Neural cell (in vitro differentiated cells): ENCODE measurements at regions not wholly inside any gene's neighbourhood (a gene's known extent, or its start where the extent isn't known, plus 50 kb on each side); places are given as distances from the start of the nearest gene placed in this dataset.

Experiments
- H2AFZ ChIP-seq: fragments of 200-600, 300-800 bp; sonication (generic), shearing (Covaris generic); 2 replicates; pipeline ENCODE4 v1.6.0; 2014; ENCODE audit warnings: low read depth, mild to moderate bottlenecking, antibody characterized with exemption, low read length, moderate library complexity
- H3F3A ChIP-seq: fragments of 200-600 bp; shearing (Covaris generic); 2 replicates; pipeline ENCODE4 v1.6.1; 2016; ENCODE audit warnings: mild to moderate bottlenecking, moderate library complexity, mixed read lengths, antibody characterized with exemption, low read length; ENCODE audit not compliant: insufficient read depth, poor library complexity, severe bottlenecking
- H3K27ac ChIP-seq: fragments of 200-600, 300-800 bp; sonication (generic), shearing (Covaris generic); 2 replicates; pipeline ENCODE4 v1.5.1; 2014; ENCODE audit warnings: mild to moderate bottlenecking, low read length, moderate library complexity
- H3K27me3 ChIP-seq: fragments of 300-800, 200-600 bp; sonication (generic), shearing (Covaris generic); 2 replicates; pipeline ENCODE4 v1.6.0; 2014; ENCODE audit warnings: mild to moderate bottlenecking, low read depth, low read length, moderate library complexity; ENCODE audit not compliant: insufficient read depth
- H3K36me3 ChIP-seq: fragments of 300-800, 200-600 bp; sonication (generic), shearing (Covaris generic); 2 replicates; pipeline ENCODE4 v1.5.1; 2014; ENCODE audit warnings: mild to moderate bottlenecking, antibody characterized with exemption, low read length, moderate library complexity; ENCODE audit not compliant: insufficient read depth
- H3K4me2 ChIP-seq: fragments of 300-800, 200-600 bp; sonication (generic), shearing (Covaris generic); 2 replicates; pipeline ENCODE4 v1.6.0; 2014; ENCODE audit warnings: mild to moderate bottlenecking, low read length
- H3K4me3 ChIP-seq: fragments of 300-800, 200-600 bp; sonication (generic), shearing (Covaris generic); 2 replicates; pipeline ENCODE4 v1.5.1; 2014; ENCODE audit warnings: mild to moderate bottlenecking, low read length, moderate library complexity
- H3K79me2 ChIP-seq: fragments of 200-600 bp; shearing (Covaris generic); replicated peaks from 2 replicates; pipeline ENCODE4 v1.6.0; 2014; ENCODE audit warnings: mild to moderate bottlenecking, low read length, moderate library complexity; ENCODE audit not compliant: insufficient read depth
- H3K9ac ChIP-seq: fragments of 300-800, 200-600 bp; sonication (generic), shearing (Covaris generic); 2 replicates; pipeline ENCODE4 v1.6.1; 2016; ENCODE audit warnings: mild to moderate bottlenecking, low read length, mixed read lengths
- H3K9me2 ChIP-seq: fragments of 200-600 bp; shearing (Covaris generic); 2 replicates; pipeline ENCODE4 v1.6.1; 2016; ENCODE audit warnings: mild to moderate bottlenecking, low read length, mixed read lengths; ENCODE audit not compliant: insufficient read depth
- H3K9me3 ChIP-seq: fragments of 200-600, 300-800 bp; sonication (generic), shearing (Covaris generic); 2 replicates; pipeline ENCODE4 v1.6.1; 2016; ENCODE audit warnings: mild to moderate bottlenecking, mixed run types, low read length, moderate library complexity, mixed read lengths
- H4K20me1 ChIP-seq: fragments of 200-600 bp; shearing (Covaris generic); 2 replicates; pipeline ENCODE4 v1.6.1; 2016; ENCODE audit warnings: mild to moderate bottlenecking, mixed run types; ENCODE audit not compliant: insufficient read depth
- EP300 ChIP-seq: fragments of 450-650 bp; conservative IDR thresholded peaks from 2 replicates; pipeline ENCODE4 v1.6.1; 2014; ENCODE audit warnings: antibody characterized with exemption, mild to moderate bottlenecking, moderate library complexity; ENCODE audit not compliant: poor library complexity, severe bottlenecking
- EZH2 ChIP-seq: fragments of 200-600, 300-800 bp; shearing (Covaris generic), sonication (generic); IDR thresholded peaks from 2 replicates; pipeline ENCODE4 v1.6.1; 2014; ENCODE audit warnings: antibody characterized with exemption, low read length, borderline replicate concordance, mild to moderate bottlenecking; ENCODE audit not compliant: insufficient read depth, poor library complexity, severe bottlenecking
- MXI1 ChIP-seq: fragments of 450-650 bp; conservative IDR thresholded peaks from 2 replicates; pipeline ENCODE4 v1.6.1; 2014; ENCODE audit warnings: antibody characterized with exemption, mild to moderate bottlenecking; ENCODE audit not compliant: poor library complexity, severe bottlenecking
- POLR2AphosphoS5 ChIP-seq: IDR thresholded peaks from 2 replicates; pipeline ENCODE4 v1.6.1; 2012
- RAD21 ChIP-seq: fragments of 450-650 bp; conservative IDR thresholded peaks from 2 replicates; pipeline ENCODE4 v1.6.1; 2014; ENCODE audit warnings: antibody characterized with exemption, mild to moderate bottlenecking, moderate library complexity
- SMC3 ChIP-seq: fragments of 450-650 bp; conservative IDR thresholded peaks from 2 replicates; pipeline ENCODE4 v1.6.1; 2014; ENCODE audit warnings: antibody characterized with exemption, mild to moderate bottlenecking, moderate library complexity; ENCODE audit not compliant: poor library complexity
- TAF1 ChIP-seq: IDR thresholded peaks from 2 replicates; pipeline ENCODE4 v1.6.1; 2012; ENCODE audit warnings: low read depth
- TF ChIP-seq, protein P1 (sequence below): fragments of 450-650 bp; IDR thresholded peaks from 2 replicates; pipeline ENCODE4 v1.5.1; 2014; ENCODE audit warnings: antibody characterized with exemption, mild to moderate bottlenecking, moderate library complexity; ENCODE audit not compliant: poor library complexity, severe bottlenecking
- TF ChIP-seq, protein P2 (sequence below): IDR thresholded peaks from 2 replicates; pipeline ENCODE4 v1.6.1; 2012; ENCODE audit warnings: borderline replicate concordance

DNA sequence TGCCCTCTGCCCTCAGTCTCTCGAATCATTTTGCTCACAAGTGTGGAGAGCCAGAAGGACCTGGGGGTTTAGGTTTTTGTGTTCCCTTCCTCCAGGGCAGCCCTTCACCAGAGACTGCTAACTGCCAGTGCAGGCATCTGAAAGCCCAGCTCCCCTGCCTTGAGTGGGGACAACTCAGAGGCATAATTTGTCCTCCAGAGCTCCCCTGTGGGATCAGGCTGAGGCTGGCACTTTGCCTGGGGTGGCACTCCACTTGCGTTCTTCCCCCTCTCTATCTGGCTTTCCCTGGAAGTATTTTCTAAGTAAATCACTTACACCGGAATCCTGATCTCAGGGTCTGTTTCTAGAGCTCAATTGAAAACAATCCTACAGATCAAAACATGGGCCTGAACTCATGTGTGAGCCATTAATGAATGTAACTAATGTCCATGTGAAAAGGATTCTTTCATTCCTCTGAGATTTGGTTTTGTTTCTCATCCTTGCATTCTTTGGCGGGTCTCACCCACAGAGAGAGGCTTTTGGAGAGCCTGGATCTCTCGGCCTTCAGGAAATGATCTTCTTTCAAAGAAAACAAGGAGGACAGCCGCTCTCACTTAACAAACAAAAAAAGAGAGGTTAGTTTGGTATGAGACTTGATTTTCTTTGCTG is 125.7 kb upstream of the RIPOR2 start:
- H4K20me1 ChIP-seq, result no peaks in the 10 kb centered on the region
- H3K27ac ChIP-seq, result no peak overlapping the region
- no peaks in the 10 kb centered on the region for H3K27me3 ChIP-seq
- H3K9ac ChIP-seq, result no peak overlapping the region
- TF ChIP-seq RAD21 (no peak), TAF1 (no peak), EP300 (no peak), SMC3 (no peak), MXI1 (no peak), EZH2 (no peak), POLR2AphosphoS5 (no peak)
- TF ChIP-seq, protein P1, sequence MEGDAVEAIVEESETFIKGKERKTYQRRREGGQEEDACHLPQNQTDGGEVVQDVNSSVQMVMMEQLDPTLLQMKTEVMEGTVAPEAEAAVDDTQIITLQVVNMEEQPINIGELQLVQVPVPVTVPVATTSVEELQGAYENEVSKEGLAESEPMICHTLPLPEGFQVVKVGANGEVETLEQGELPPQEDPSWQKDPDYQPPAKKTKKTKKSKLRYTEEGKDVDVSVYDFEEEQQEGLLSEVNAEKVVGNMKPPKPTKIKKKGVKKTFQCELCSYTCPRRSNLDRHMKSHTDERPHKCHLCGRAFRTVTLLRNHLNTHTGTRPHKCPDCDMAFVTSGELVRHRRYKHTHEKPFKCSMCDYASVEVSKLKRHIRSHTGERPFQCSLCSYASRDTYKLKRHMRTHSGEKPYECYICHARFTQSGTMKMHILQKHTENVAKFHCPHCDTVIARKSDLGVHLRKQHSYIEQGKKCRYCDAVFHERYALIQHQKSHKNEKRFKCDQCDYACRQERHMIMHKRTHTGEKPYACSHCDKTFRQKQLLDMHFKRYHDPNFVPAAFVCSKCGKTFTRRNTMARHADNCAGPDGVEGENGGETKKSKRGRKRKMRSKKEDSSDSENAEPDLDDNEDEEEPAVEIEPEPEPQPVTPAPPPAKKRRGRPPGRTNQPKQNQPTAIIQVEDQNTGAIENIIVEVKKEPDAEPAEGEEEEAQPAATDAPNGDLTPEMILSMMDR, result no peak
- TF ChIP-seq, protein P2, sequence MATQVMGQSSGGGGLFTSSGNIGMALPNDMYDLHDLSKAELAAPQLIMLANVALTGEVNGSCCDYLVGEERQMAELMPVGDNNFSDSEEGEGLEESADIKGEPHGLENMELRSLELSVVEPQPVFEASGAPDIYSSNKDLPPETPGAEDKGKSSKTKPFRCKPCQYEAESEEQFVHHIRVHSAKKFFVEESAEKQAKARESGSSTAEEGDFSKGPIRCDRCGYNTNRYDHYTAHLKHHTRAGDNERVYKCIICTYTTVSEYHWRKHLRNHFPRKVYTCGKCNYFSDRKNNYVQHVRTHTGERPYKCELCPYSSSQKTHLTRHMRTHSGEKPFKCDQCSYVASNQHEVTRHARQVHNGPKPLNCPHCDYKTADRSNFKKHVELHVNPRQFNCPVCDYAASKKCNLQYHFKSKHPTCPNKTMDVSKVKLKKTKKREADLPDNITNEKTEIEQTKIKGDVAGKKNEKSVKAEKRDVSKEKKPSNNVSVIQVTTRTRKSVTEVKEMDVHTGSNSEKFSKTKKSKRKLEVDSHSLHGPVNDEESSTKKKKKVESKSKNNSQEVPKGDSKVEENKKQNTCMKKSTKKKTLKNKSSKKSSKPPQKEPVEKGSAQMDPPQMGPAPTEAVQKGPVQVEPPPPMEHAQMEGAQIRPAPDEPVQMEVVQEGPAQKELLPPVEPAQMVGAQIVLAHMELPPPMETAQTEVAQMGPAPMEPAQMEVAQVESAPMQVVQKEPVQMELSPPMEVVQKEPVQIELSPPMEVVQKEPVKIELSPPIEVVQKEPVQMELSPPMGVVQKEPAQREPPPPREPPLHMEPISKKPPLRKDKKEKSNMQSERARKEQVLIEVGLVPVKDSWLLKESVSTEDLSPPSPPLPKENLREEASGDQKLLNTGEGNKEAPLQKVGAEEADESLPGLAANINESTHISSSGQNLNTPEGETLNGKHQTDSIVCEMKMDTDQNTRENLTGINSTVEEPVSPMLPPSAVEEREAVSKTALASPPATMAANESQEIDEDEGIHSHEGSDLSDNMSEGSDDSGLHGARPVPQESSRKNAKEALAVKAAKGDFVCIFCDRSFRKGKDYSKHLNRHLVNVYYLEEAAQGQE, result no peak
- no peak overlapping the region for H3K4me3 ChIP-seq
- H3K9me2 ChIP-seq, result no peaks in the 10 kb centered on the region
- H3K36me3 ChIP-seq, result no peaks in the 10 kb centered on the region
- no peak overlapping the region for H3K4me2 ChIP-seq
- no peak overlapping the region for H2AFZ ChIP-seq
- H3K79me2 ChIP-seq, result no peaks in the 10 kb centered on the region
- no peaks in the 10 kb centered on the region for H3K9me3 ChIP-seq
- no peaks in the 10 kb centered on the region for H3F3A ChIP-seq

GRCh38 chr6:25062070-25062811 is 126.5 kb upstream of the RIPOR2 start:
- Histone ChIP-seq H2AFZ (no peak overlapping the region), H3K9me3 (no peaks in the 10 kb centered on the region), H3K9me2 (no peaks in the 10 kb centered on the region), H3K9ac (no peak overlapping the region), H3F3A (no peaks in the 10 kb centered on the region), H3K27me3 (no peaks in the 10 kb centered on the region), H3K36me3 (no peaks in the 10 kb centered on the region), H3K27ac (peak overlapping the region; percentile 49), H3K4me2 (no peak overlapping the region), H4K20me1 (no peaks in the 10 kb centered on the region), H3K4me3 (no peak overlapping the region), H3K79me2 (no peaks in the 10 kb centered on the region)
- TF ChIP-seq EP300, result peak; percentile 33
- TF ChIP-seq, protein P1, result no peak
- no peak for TF ChIP-seq MXI1
- peak; percentile 17 for TF ChIP-seq POLR2AphosphoS5
